Esophagus squamous epithelium (tissue), 4 donors: ENCODE measurements at regions not wholly inside any gene's neighbourhood (a gene's known extent, or its start where the extent isn't known, plus 50 kb on each side); places are given as distances from the start of the nearest gene placed in this dataset.

Experiments
- POLR2A ChIP-seq, 4 donors: fragments of 450-650 bp; IDR thresholded peaks; one replicate each; pipeline ENCODE4 v1.6.1; 2017; ENCODE audit warnings: antibody characterized with exemption in 4 of 4, mild to moderate bottlenecking in 4 of 4, moderate library complexity in 3 of 4
- TF ChIP-seq, protein P1 (sequence below), 6 experiments: fragments of 450-650 bp in 4 of 6; fragments of 200-600 bp in 2 of 6; sonication (generic) in 2 of 6; IDR thresholded peaks; one replicate each; pipeline ENCODE4 v1.5.1; 2016 to 2019; ENCODE audit warnings: antibody characterized with exemption in 6 of 6, mild to moderate bottlenecking in 4 of 6, moderate library complexity in 4 of 6

DNA sequence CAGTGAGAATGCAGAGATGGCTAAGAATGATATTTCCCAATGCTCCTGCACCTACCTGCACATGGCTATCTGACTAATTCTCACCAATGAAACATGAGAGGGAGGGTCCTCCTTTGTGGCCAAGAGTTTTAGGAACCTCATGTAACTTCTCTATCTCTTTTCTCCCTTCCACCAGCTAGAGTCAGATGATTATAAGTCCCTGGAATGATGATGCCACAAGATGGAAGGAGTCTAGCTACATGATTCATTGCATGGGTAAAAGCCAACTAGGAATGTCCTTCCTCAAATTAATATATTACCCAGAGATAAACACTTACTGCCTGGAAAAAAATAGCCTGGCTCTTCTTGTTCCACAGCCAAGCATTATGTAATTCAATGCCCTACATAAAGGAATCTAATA lies 55.1 kb upstream of the AASS start:
- TF ChIP-seq, protein P1, sequence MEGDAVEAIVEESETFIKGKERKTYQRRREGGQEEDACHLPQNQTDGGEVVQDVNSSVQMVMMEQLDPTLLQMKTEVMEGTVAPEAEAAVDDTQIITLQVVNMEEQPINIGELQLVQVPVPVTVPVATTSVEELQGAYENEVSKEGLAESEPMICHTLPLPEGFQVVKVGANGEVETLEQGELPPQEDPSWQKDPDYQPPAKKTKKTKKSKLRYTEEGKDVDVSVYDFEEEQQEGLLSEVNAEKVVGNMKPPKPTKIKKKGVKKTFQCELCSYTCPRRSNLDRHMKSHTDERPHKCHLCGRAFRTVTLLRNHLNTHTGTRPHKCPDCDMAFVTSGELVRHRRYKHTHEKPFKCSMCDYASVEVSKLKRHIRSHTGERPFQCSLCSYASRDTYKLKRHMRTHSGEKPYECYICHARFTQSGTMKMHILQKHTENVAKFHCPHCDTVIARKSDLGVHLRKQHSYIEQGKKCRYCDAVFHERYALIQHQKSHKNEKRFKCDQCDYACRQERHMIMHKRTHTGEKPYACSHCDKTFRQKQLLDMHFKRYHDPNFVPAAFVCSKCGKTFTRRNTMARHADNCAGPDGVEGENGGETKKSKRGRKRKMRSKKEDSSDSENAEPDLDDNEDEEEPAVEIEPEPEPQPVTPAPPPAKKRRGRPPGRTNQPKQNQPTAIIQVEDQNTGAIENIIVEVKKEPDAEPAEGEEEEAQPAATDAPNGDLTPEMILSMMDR (IDR thresholded peaks at IDR 0.05) = no peak
- TF ChIP-seq POLR2A (IDR thresholded peaks at IDR 0.05) = no peak
